ENCODE measurements at regions not wholly inside any gene's neighbourhood (a gene's known extent, or its start where the extent isn't known, plus 50 kb on each side); places are given as distances from the start of the nearest gene placed in this dataset.
"Not testable (repeated sequence)": the region's sequence is repeated elsewhere in the genome, so short reads cannot be mapped to it uniquely, and the experiment has no call there.

- Histone ChIP-seq H3K79me2 (ENCODE audit: low read length) (no peaks in the 10 kb centered on the region), H3K9me2 (replicated peaks; ENCODE audit: insufficient read depth, low read length) (no peaks in the 10 kb centered on the region), H3K4me2 (ENCODE audit: low read depth, low read length) (no peak overlapping the region), H3K27me3 (replicated peaks; ENCODE audit: insufficient read depth, low read length) (peaks cover 85% of the 10 kb centered on the region), H3K9ac (ENCODE audit: low read length) (no peak overlapping the region), H3K4me3 (ENCODE audit: low read length) (no peak overlapping the region), H3K9me3 (replicated peaks; ENCODE audit: insufficient read depth, low read length) (no peaks in the 10 kb centered on the region), H2AFZ (ENCODE audit: low read length) (no peak overlapping the region), H3K4me1 (ENCODE audit: low read length) (no peaks in the 10 kb centered on the region), H3F3A (ENCODE audit: insufficient read depth, low read length) (no peaks in the 10 kb centered on the region), H3K27ac (ENCODE audit: low read length) (no peak overlapping the region), H4K20me1 (ENCODE audit: insufficient read depth, low read length) (no peaks in the 10 kb centered on the region), H3K36me3 (replicated peaks; ENCODE audit: insufficient read depth, low read length) (no peaks in the 10 kb centered on the region)
- TF ChIP-seq EZH2 (optimal IDR thresholded peaks at IDR 0.05; ENCODE audit: low read depth, low read length) (no peak), EZH2phosphoT487 (IDR thresholded peaks at IDR 0.05; ENCODE audit: low read length) (no peak), CTCF (IDR thresholded peaks at IDR 0.05; ENCODE audit: low read length) (no peak)
- DNase-seq, result no peak
Measured at GRCh38 chr1:8120693-8121260, 94.7 kb upstream of the ERRFI1 start.

GRCh38 chr1:8118736-8119135 lies 92.6 kb upstream of the ERRFI1 start:
- H3K4me3 ChIP-seq (ENCODE audit: low read length); DNase-seq; H3K9ac ChIP-seq (ENCODE audit: low read length); H2AFZ ChIP-seq (ENCODE audit: low read length); H3F3A ChIP-seq (ENCODE audit: insufficient read depth, low read length); H3K9me2 ChIP-seq (replicated peaks; ENCODE audit: insufficient read depth, low read length); H3K27ac ChIP-seq (ENCODE audit: low read length); H3K9me3 ChIP-seq (replicated peaks; ENCODE audit: insufficient read depth, low read length); H3K4me1 ChIP-seq (ENCODE audit: low read length); H4K20me1 ChIP-seq (ENCODE audit: insufficient read depth, low read length); H3K79me2 ChIP-seq (ENCODE audit: low read length); H3K4me2 ChIP-seq (ENCODE audit: low read depth, low read length); H3K36me3 ChIP-seq (replicated peaks; ENCODE audit: insufficient read depth, low read length): not testable (repeated sequence)
- peaks cover 91% of the 10 kb centered on the region for H3K27me3 ChIP-seq (replicated peaks; ENCODE audit: insufficient read depth, low read length)

- TF ChIP-seq EZH2 (optimal IDR thresholded peaks at IDR 0.05; ENCODE audit: low read depth, low read length) (no peak), EZH2phosphoT487 (IDR thresholded peaks at IDR 0.05; ENCODE audit: low read length) (no peak), CTCF (IDR thresholded peaks at IDR 0.05; ENCODE audit: low read length) (no peak)
- no peak overlapping the region for H3K4me3 ChIP-seq (ENCODE audit: low read length)
- H2AFZ ChIP-seq (ENCODE audit: low read length), result no peak overlapping the region
- no peak overlapping the region for H3K9ac ChIP-seq (ENCODE audit: low read length)
- H3K4me2 ChIP-seq (ENCODE audit: low read depth, low read length), result no peak overlapping the region
- H3F3A ChIP-seq (ENCODE audit: insufficient read depth, low read length), result no peaks in the 10 kb centered on the region
- no peak for DNase-seq
- H3K27me3 ChIP-seq (replicated peaks; ENCODE audit: insufficient read depth, low read length), result peaks cover 91% of the 10 kb centered on the region
- no peaks in the 10 kb centered on the region for H3K9me2 ChIP-seq (replicated peaks; ENCODE audit: insufficient read depth, low read length)
- H3K9me3 ChIP-seq (replicated peaks; ENCODE audit: insufficient read depth, low read length), result no peaks in the 10 kb centered on the region
- no peaks in the 10 kb centered on the region for H4K20me1 ChIP-seq (ENCODE audit: insufficient read depth, low read length)
- no peaks in the 10 kb centered on the region for H3K36me3 ChIP-seq (replicated peaks; ENCODE audit: insufficient read depth, low read length)
- no peaks in the 10 kb centered on the region for H3K79me2 ChIP-seq (ENCODE audit: low read length)
- H3K27ac ChIP-seq (ENCODE audit: low read length), result no peak overlapping the region
- no peaks in the 10 kb centered on the region for H3K4me1 ChIP-seq (ENCODE audit: low read length)
Measured at GRCh38 chr1:8118031-8118451, 91.9 kb upstream of the ERRFI1 start.

- Histone ChIP-seq H3F3A (ENCODE audit: insufficient read depth, low read length) (no peaks in the 10 kb centered on the region), H3K27ac (ENCODE audit: low read length) (no peak overlapping the region), H3K9me3 (replicated peaks; ENCODE audit: insufficient read depth, low read length) (no peaks in the 10 kb centered on the region), H4K20me1 (ENCODE audit: insufficient read depth, low read length) (no peaks in the 10 kb centered on the region), H3K4me3 (ENCODE audit: low read length) (no peak overlapping the region), H3K4me2 (ENCODE audit: low read depth, low read length) (no peak overlapping the region), H3K79me2 (ENCODE audit: low read length) (no peaks in the 10 kb centered on the region), H3K9me2 (replicated peaks; ENCODE audit: insufficient read depth, low read length) (no peaks in the 10 kb centered on the region), H3K36me3 (replicated peaks; ENCODE audit: insufficient read depth, low read length) (no peaks in the 10 kb centered on the region), H3K9ac (ENCODE audit: low read length) (no peak overlapping the region), H3K4me1 (ENCODE audit: low read length) (no peaks in the 10 kb centered on the region), H2AFZ (ENCODE audit: low read length) (no peak overlapping the region), H3K27me3 (replicated peaks; ENCODE audit: insufficient read depth, low read length) (peaks cover 90% of the 10 kb centered on the region)
- TF ChIP-seq EZH2 (optimal IDR thresholded peaks at IDR 0.05; ENCODE audit: low read depth, low read length), result no peak
- TF ChIP-seq CTCF (IDR thresholded peaks at IDR 0.05; ENCODE audit: low read length), result no peak
- TF ChIP-seq EZH2phosphoT487 (IDR thresholded peaks at IDR 0.05; ENCODE audit: low read length), result no peak
- no peak for DNase-seq
Measured at GRCh38 chr1:8116894-8117264, 90.8 kb upstream of the ERRFI1 start.
